NCI-H1694 (cell line): ENCODE measurements at regions not wholly inside any gene's neighbourhood (a gene's known extent, or its start where the extent isn't known, plus 50 kb on each side); places are given as distances from the start of the nearest gene placed in this dataset.
"Not testable (repeated sequence)": the region's sequence is repeated elsewhere in the genome, so short reads cannot be mapped to it uniquely, and the experiment has no call there.

Experiments
- DNase-seq: peaks from one replicate; lab custom pipeline; 2025; lab: John Stamatoyannopoulos, UW

GRCh38 chr2:228956701-228957474, 314.2 kb downstream of the PID1 start:
- no peak for DNase-seq

- no peak for DNase-seq
Measured at GRCh38 chr2:228949831-228950230, 321.3 kb downstream of the PID1 start.

- no peak for DNase-seq
Measured at GRCh38 chr2:228945710-228946109, 325.4 kb downstream of the PID1 start.

GRCh38 chr2:228942856-228943255, 328.2 kb downstream of the PID1 start:
- no peak for DNase-seq

GRCh38 chr2:228938629-228939028, 332.5 kb downstream of the PID1 start:
- DNase-seq, result no peak

- no peak for DNase-seq
Measured at GRCh38 chr2:228927028-228928010, 343.8 kb downstream of the PID1 start.

GRCh38 chr2:228919808-228920207, 351.3 kb downstream of the PID1 start:
- DNase-seq, result no peak

GRCh38 chr2:228917220-228917619, 353.9 kb downstream of the PID1 start:
- no peak for DNase-seq

GRCh38 chr2:228916416-228917090, 354.5 kb downstream of the PID1 start:
- DNase-seq, result no peak

- DNase-seq, result no peak
Measured at GRCh38 chr2:228913176-228913575, 357.9 kb downstream of the PID1 start.

- DNase-seq, result not testable (repeated sequence)
Measured at GRCh38 chr2:228910872-228911271, 360.2 kb downstream of the PID1 start.

GRCh38 chr2:228902176-228902575, 368.9 kb downstream of the PID1 start:
- no peak for DNase-seq

- no peak for DNase-seq
Measured at GRCh38 chr2:228901531-228901930, 369.6 kb downstream of the PID1 start.

GRCh38 chr2:228878138-228878537, 392.9 kb downstream of the PID1 start:
- DNase-seq, result no peak

- no peak for DNase-seq
Measured at GRCh38 chr2:228876276-228876675, 394.8 kb downstream of the PID1 start.

- no peak for DNase-seq
Measured at GRCh38 chr2:228875152-228875900, 395.8 kb downstream of the PID1 start.

- DNase-seq, result no peak
Measured at GRCh38 chr2:228871012-228871411, 400.1 kb downstream of the PID1 start.

GRCh38 chr2:228869636-228870264, 401.3 kb downstream of the PID1 start:
- no peak for DNase-seq

GRCh38 chr2:228867406-228867805, 403.7 kb downstream of the PID1 start:
- DNase-seq, result no peak

GRCh38 chr2:228866781-228867180, 404.3 kb downstream of the PID1 start:
- no peak for DNase-seq

- DNase-seq, result no peak
Measured at GRCh38 chr2:228866044-228866443, 405.0 kb downstream of the PID1 start.
